GM21360 (cell line): ENCODE measurements at regions not wholly inside any gene's neighbourhood (a gene's known extent, or its start where the extent isn't known, plus 50 kb on each side); places are given as distances from the start of the nearest gene placed in this dataset.
"Not testable (repeated sequence)": the region's sequence is repeated elsewhere in the genome, so short reads cannot be mapped to it uniquely, and the experiment has no call there.

Source experiments
- ATAC-seq: cut with Tn5 transposase; IDR thresholded peaks from one replicate; pipeline ENCODE4 v1.9.1; 2021; ENCODE audit warnings: mild to moderate bottlenecking, moderate library complexity; ENCODE audit not compliant: unreplicated experiment

DNA sequence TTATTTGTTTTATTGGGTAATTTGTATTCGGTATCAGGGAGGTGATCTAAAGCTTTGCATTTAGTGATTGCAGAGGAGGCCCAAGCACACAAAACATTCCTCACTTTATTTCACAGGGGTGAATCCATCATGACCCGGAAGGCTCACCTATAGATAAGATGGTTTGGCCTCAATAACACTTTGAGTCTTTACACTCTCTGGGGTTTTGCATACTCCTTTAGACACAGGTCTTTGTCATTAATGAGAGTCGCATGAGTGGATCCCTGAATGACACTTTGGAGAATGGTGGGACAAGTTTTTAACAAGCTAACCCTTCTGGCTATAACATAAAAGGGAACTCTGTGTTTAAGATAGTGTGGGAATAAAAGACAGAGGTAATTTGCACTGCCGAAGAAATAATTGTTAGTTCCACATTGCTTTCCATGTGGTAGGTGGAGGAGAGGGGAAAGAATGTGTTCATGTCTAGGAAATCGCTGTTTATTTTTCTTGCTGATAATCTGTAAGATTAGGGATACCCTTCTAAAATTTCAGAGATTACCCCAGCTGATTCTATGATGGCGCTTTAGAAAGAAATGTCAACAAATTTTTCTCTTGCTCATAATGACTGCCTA lies 455.8 kb downstream of the TFEC start:
- ATAC-seq, result no peak

DNA sequence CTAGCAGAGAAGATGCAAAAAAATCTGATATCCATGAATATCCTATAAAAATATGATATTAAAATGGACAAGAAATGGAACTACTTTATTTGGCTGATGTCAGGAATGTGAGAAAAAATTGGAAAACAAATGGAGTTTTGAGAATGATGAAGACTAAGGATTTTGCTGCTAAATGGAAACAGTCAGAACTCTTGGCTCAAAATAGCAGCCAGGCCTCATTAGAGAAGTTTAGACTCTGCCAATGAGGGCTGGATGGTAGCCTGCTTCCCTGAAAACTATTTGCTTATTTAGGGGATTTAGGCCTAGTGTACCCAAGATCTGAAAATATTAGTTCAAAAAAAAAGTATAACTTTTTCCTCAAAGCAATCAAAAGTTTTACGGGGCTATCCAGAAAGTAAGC lies 458.5 kb downstream of the TFEC start:
- ATAC-seq, result no peak

- no peak for ATAC-seq
Observed at GRCh38 chr7:115561335-115562110, 469.0 kb downstream of the TFEC start.

GRCh38 chr7:115559877-115560276 lies 470.7 kb downstream of the TFEC start:
- ATAC-seq, result no peak

GRCh38 chr7:115558161-115558560 lies 472.4 kb downstream of the TFEC start:
- no peak for ATAC-seq

GRCh38 chr7:115557296-115557695 lies 473.3 kb downstream of the TFEC start:
- not testable (repeated sequence) for ATAC-seq

DNA sequence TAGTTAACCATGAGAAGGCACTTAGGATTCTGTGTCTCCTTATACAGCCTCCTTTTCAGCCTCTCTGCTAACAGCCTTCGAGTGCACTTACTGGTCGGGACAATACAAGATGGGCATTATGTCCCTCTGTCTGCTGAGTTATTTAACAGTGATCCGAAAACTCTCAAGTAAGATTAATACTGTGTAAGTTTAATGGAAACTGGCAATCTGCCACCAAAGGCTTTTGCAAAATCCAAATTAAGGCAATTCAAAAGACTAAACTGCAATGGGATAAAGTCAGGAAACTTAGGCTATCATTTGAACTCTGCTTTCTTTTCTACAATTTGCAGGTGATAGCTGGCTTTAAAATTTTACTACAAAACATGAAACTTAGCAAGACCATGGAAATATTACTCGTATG lies 477.8 kb downstream of the TFEC start:
- no peak for ATAC-seq

DNA sequence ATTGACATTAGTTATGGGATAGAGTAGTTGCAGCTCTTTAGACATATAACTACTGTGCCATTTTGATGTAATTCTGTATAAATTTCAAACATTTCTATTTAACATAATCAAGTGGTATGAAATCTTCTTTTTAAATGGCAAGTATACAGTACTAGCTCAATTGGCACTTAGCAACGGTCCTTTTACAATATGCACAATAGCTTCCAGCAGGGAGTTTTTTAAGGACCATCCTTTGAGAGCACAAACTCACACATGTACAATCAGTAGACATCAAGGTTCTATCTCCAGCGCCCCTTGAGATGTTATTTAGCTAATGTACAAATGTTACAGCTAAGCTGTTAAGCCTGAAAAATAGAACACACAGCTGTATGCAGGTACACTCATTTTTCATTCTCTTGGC lies 480.7 kb downstream of the TFEC start:
- no peak for ATAC-seq

DNA sequence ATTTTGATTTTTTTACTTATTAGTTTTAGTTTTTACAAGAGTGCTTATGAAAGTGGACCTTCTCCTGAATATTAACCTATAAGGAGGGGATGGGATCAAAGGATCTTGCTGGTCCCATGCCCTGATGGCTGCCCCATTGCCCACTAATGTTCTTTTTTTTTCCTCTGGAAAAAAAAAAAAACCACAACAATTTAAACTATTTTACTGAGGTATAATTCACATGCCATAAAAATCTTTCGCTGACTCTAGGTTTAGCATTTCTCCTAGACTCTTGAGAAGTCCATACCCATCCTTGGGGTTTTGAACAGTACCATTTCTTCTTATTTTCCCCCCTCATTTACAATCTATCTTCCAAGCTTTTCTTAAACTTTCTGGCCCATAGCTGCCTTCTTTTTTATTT lies 481.8 kb downstream of the TFEC start:
- ATAC-seq, result no peak

DNA sequence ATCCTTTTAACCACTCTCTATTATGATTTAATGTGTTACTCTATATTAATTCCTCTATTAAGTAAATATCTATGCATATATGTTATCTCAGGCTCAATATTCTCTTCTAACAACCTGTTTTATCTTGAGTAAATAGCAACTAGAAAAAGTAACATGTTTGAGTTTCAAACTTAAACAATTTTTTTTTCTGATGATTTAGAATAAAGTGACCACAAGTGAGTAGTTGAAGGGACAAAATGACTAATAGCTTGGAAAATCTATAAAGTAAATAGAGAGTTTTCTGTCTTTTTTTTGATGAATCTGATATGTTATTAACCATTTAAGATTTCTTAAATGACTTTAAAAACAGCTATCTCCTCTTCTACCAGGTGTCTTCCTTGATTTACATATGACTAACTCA lies 483.8 kb downstream of the TFEC start:
- ATAC-seq, result no peak

DNA sequence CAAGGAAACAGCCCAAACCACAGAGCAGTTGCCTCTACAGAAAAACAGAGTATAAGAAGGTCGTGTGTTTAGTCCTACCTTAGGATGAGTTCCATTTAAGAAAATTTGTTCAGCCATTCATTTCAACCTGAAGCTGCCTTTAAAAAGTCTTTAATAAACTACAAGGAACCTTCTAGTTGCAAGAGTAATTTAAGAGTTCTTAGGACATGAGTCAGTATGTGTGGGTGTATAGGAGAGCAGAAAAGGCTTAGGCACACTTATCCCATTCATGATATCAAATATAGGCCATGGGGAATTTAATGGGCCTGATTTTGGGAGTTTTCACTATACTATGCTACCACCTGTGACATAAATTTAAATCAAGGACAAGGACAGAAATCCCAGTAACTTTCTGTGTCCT lies 496.8 kb downstream of the TFEC start:
- no peak for ATAC-seq

DNA sequence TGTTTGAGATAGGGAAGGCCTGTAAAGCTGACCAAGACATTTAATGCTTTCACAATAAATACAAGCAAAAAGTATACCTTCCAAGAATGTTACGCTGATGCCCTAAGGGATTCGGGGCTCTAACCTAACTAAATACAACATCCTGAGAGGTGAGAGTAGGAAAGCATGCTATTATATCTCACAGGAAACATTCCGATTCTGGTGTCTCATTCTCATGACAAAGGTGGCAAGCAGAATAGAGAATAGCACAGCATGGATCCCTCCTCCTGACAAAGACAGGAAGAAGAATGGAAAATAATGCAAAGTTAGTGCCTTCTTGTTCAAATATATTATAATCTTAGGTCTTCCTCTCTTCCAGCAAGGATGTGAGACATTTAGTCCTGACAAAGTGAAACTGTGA lies 504.3 kb downstream of the TFEC start:
- ATAC-seq, result no peak

- ATAC-seq, result no peak
Observed at GRCh38 chr7:115522174-115522573, 508.4 kb downstream of the TFEC start.

- no peak for ATAC-seq
Observed at GRCh38 chr7:115516341-115516740, 514.2 kb downstream of the TFEC start.

- ATAC-seq, result no peak
Observed at GRCh38 chr7:115511330-115511729, 519.2 kb downstream of the TFEC start.

DNA sequence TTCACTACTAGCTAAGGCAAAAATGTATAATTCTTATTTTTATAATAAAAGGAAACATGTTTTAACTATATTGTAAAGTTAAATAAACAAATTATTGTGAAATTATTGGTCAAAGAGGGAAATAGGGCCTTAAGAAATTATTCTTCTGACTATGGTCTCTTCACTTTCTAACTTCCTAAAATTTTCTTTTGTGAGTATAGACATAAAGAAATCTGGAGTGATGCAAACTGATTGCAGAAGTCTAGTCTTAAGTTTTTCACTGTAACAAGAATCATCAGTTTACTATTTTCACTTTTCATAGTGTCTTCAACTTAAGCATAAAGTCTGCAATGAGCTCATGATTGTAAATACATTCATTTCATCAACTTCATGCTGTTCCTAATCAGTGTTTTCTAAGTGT lies 525.4 kb downstream of the TFEC start:
- no peak for ATAC-seq

- ATAC-seq, result no peak
Observed at GRCh38 chr7:115499956-115500355, 530.6 kb downstream of the TFEC start.

DNA sequence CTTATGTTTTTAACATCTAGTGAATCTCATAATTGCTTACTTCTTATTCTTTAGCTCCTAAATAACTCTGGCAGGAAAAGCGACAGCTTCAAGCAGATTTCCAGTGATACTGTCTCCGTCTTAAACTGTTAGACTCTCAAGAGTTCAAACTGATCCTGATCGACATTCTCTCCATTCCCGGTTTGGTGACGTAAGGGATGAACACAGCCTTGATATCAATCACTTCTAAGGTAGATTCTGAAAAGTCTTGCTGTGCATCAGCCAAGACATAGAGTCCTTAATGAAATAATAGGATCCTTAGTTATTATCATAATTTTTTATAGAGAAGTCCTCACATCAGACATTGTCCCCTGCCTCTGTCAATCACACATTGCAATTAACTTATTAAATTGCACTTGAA lies 534.6 kb downstream of the TFEC start:
- ATAC-seq, result no peak

DNA sequence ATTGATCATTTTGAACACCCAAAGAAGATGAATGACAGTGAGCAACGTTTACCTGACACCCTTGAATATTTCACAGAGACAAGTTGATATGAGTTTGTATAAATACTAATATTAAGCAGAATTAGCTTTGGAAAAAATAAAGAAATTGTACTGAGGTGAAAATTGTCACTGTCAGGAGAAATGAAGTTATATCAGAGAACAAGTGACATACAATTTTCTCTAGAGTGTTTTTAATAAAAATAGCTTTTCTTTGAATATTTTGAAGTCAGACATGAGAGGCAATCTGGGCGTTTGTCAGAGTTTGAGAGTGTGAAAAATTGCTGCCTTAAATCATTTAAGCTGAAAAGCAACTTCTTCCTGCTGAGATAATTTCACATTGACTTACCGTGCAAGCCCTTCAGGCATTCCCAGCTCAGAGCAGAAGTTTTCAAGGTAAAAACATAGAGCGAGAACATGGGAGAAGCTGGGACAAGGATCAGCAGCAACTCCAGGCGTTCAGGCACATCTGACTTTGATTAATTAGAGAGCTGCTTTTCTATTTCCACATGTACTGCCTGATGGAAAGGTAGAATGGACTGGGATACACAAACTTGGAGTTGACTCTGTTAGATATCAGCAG lies 535.9 kb downstream of the TFEC start:
- ATAC-seq, result no peak

- no peak for ATAC-seq
Observed at GRCh38 chr7:115493381-115493780, 537.2 kb downstream of the TFEC start.

- ATAC-seq, result no peak
Observed at GRCh38 chr7:115491744-115492380, 538.7 kb downstream of the TFEC start.

DNA sequence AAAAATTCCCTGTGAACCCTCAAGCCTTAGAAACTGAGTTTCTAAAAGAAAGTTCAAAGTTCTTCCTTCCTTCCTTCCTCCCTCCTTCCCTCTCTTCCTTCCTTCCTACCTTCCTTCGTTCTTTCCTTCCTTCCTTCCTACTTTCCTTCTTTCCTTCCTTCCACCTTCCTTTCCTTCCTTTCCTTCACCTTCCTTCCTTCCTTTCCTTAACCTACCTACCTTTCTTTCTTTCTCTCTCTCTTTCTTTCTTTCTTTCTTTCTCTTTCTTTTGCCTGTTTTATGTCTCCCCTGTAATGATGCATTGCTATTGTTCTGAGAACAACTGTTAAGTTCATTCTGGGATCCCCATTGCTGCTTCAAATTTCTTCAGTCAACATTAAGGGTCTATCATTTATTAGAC lies 551.1 kb downstream of the TFEC start:
- no peak for ATAC-seq
